HG03442 (cell line): ENCODE measurements at regions not wholly inside any gene's neighbourhood (a gene's known extent, or its start where the extent isn't known, plus 50 kb on each side); places are given as distances from the start of the nearest gene placed in this dataset.
"Not testable (repeated sequence)": the region's sequence is repeated elsewhere in the genome, so short reads cannot be mapped to it uniquely, and the experiment has no call there.

Experiments
- ATAC-seq: cut with Tn5 transposase; IDR thresholded peaks from one replicate; pipeline ENCODE4 v1.9.1; 2021; ENCODE audit warnings: mild to moderate bottlenecking, moderate library complexity; ENCODE audit not compliant: unreplicated experiment

DNA sequence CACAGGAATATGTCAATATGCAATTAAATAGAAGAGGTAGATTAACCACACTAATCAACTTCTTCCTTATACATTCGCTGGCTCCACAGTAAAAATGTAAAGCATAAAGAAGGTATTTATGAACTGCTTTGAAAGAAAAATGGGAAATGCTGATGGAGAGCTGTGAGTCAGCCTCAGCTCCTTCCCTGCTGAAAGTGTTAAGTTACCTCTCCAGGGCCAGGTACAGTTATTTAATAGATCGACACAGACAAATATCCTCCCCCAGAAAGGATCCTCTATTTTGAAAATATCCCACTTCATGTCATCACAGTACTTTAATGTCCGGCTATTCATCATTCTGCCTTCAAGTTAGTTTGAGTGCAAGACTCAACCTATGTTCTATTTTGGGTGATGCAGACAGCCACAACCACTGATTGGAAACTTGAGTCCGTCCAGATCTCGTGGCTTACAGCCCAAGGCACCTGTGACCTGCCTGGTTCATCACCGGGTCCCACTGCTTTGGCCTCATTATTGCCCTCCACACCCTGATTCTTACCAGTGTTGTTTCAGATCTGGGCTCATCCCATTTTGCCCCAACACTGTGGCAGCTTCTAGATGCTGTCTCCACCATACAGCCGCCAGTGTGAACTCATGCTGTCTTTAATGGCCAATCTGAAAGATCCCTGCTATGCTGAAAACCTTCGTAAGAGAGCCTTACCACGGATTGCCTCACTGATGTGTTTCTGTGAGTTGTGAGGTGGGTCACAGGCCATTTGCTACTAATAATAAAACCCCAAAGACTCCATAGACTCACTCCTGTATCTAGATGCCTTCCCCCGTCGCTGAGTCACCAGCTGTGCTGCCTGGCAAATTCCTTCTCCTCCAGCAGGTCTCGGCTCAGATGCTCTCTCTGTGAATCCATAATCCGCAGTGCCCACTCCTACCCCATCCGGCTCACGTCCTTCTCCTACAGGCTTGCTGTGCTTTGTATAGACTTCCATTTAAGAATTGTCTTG, 56.2 kb upstream of the DDAH1 start:
- ATAC-seq: not testable (repeated sequence)

- not testable (repeated sequence) for ATAC-seq
These were observed 57.5 kb upstream of the DDAH1 start for GRCh38 chr1:85522458-85522857.

GRCh38 chr1:85523061-85523460, 57.5 kb upstream of the CCN1 start:
- ATAC-seq: peak; percentile 53

GRCh38 chr1:85524281-85524886, 56.2 kb upstream of the CCN1 start:
- not testable (repeated sequence) for ATAC-seq

DNA sequence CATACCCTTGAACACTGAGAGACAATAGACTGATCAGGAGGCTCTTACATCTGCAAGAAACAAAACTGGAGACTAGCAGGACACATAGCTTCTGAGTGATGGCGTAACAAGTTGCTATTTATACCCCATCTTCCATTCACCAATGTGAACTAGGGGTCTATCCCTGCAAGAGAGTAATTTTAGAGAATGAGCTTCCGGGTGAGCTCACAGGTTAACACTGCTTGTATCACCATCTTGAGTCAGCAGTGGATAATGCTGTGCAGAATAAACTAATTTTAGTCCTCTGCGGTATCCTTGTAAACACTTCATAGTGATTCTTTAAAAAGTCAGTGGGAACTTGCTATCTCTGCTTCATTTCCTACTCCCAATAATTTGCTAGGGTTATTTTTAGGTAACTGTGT, 55.0 kb upstream of the CCN1 start:
- ATAC-seq: not testable (repeated sequence)

GRCh38 chr1:85526216-85526615, 54.3 kb upstream of the CCN1 start:
- ATAC-seq: not testable (repeated sequence)

GRCh38 chr1:85527145-85527544, 53.4 kb upstream of the CCN1 start:
- ATAC-seq: not testable (repeated sequence)
